H9 (cell line): ENCODE measurements at regions not wholly inside any gene's neighbourhood (a gene's known extent, or its start where the extent isn't known, plus 50 kb on each side); places are given as distances from the start of the nearest gene placed in this dataset.

Experiments
- DNase-seq: peaks from one replicate; pipeline ENCODE4 v3.0.0-alpha.2; 2017
- H2AFZ ChIP-seq: one replicate; pipeline ENCODE4 v1.6.1; 2013; ENCODE audit warnings: mild to moderate bottlenecking, low read length, control low read depth, moderate library complexity
- H2AK5ac ChIP-seq: 2 replicates; pipeline ENCODE4 v1.6.1; 2013; ENCODE audit warnings: low read length, control low read depth, mixed read lengths; ENCODE audit not compliant: insufficient read length
- H2BK120ac ChIP-seq: one replicate; pipeline ENCODE4 v1.6.1; 2013; ENCODE audit warnings: low read depth, mild to moderate bottlenecking, low read length, control low read depth, inconsistent platforms; ENCODE audit not compliant: poor library complexity, severe bottlenecking
- H2BK12ac ChIP-seq: 2 replicates; pipeline ENCODE4 v1.6.1; 2013; ENCODE audit warnings: low read length, control low read depth, mixed read lengths, low read depth; ENCODE audit not compliant: insufficient read length
- H2BK15ac ChIP-seq: 2 replicates; pipeline ENCODE4 v1.6.1; 2013; ENCODE audit warnings: low read depth, low read length, control low read depth
- H2BK20ac ChIP-seq: one replicate; pipeline ENCODE4 v1.6.1; 2013; ENCODE audit warnings: low read depth, mild to moderate bottlenecking, low read length, control low read depth, inconsistent platforms; ENCODE audit not compliant: poor library complexity, severe bottlenecking
- H2BK5ac ChIP-seq: 2 replicates; pipeline ENCODE4 v1.6.1; 2013; ENCODE audit warnings: low read length, control low read depth, mixed read lengths; ENCODE audit not compliant: insufficient read length
- H3K14ac ChIP-seq: 2 replicates; pipeline ENCODE4 v1.6.1; 2013; ENCODE audit warnings: low read length, control low read depth; ENCODE audit not compliant: insufficient read depth
- H3K18ac ChIP-seq: 2 replicates; pipeline ENCODE4 v1.6.1; 2013; ENCODE audit warnings: low read depth, mild to moderate bottlenecking, mixed read lengths, low read length, control low read depth; ENCODE audit not compliant: insufficient read length
- H3K23ac ChIP-seq: 2 replicates; pipeline ENCODE4 v1.6.1; 2013; ENCODE audit warnings: low read length, control low read depth, mixed read lengths, low read depth; ENCODE audit not compliant: insufficient read length
- H3K23me2 ChIP-seq: 2 replicates; pipeline ENCODE4 v1.6.1; 2013; ENCODE audit warnings: low read depth, mild to moderate bottlenecking, mixed read lengths, low read length, control low read depth; ENCODE audit not compliant: insufficient read length, poor library complexity, severe bottlenecking
- H3K27ac ChIP-seq: 2 replicates; pipeline ENCODE4 v1.5.1; 2013; ENCODE audit warnings: low read length, control low read depth, mixed read lengths, low read depth; ENCODE audit not compliant: insufficient read length
- H3K27me3 ChIP-seq: 2 replicates; pipeline ENCODE4 v1.6.1; 2013; ENCODE audit warnings: low read length, control low read depth, inconsistent platforms; ENCODE audit not compliant: insufficient read depth
- H3K4ac ChIP-seq: 2 replicates; pipeline ENCODE4 v1.6.1; 2013; ENCODE audit warnings: low read depth, mild to moderate bottlenecking, control low read depth, inconsistent platforms, low read length, moderate library complexity
- H3K4me1 ChIP-seq: 2 replicates; pipeline ENCODE4 v1.6.1; 2013; ENCODE audit warnings: low read length, control low read depth, inconsistent platforms; ENCODE audit not compliant: insufficient read depth
- H3K4me2 ChIP-seq: 2 replicates; pipeline ENCODE4 v1.6.1; 2013; ENCODE audit warnings: low read length, control low read depth, mixed read lengths; ENCODE audit not compliant: insufficient read length, insufficient read depth
- H3K56ac ChIP-seq: 2 replicates; pipeline ENCODE4 v1.6.1; 2013; ENCODE audit warnings: low read depth, mild to moderate bottlenecking, mixed read lengths, low read length, control low read depth; ENCODE audit not compliant: insufficient read length
- H3K79me1 ChIP-seq: 2 replicates; pipeline ENCODE4 v1.6.1; 2013; ENCODE audit warnings: low read depth, mild to moderate bottlenecking, moderate library complexity, low read length, control low read depth, inconsistent platforms; ENCODE audit not compliant: insufficient read depth, poor library complexity, severe bottlenecking
- H3K79me2 ChIP-seq: 2 replicates; pipeline ENCODE4 v1.6.1; 2013; ENCODE audit warnings: low read length, control low read depth, inconsistent platforms; ENCODE audit not compliant: insufficient read depth
- H3K9ac ChIP-seq: 2 replicates; pipeline ENCODE4 v1.6.1; 2013; ENCODE audit warnings: low read length, control low read depth, mixed read lengths; ENCODE audit not compliant: insufficient read length; ENCODE audit errors: extremely low read depth
- H3K9me3 ChIP-seq: one replicate; pipeline ENCODE4 v1.6.1; 2013; ENCODE audit warnings: low read depth, low read length, inconsistent platforms; ENCODE audit not compliant: control insufficient read depth
- H3T11ph ChIP-seq: one replicate; pipeline ENCODE4 v1.6.1; 2013; ENCODE audit warnings: mild to moderate bottlenecking, low read length, control low read depth, inconsistent platforms
- H4K20me1 ChIP-seq: one replicate; pipeline ENCODE4 v1.6.1; 2013; ENCODE audit not compliant: control insufficient read depth, insufficient read length, insufficient read depth
- H4K5ac ChIP-seq: 2 replicates; pipeline ENCODE4 v1.6.1; 2013; ENCODE audit warnings: low read depth, mild to moderate bottlenecking, mixed read lengths, low read length, control low read depth; ENCODE audit not compliant: insufficient read length
- H4K8ac ChIP-seq: replicated peaks from 2 replicates; pipeline ENCODE4 v1.6.1; 2013; ENCODE audit warnings: low read length, control low read depth, mixed read lengths, low read depth; ENCODE audit not compliant: insufficient read length
- H4K91ac ChIP-seq: 2 replicates; pipeline ENCODE4 v1.6.1; 2013; ENCODE audit warnings: low read depth, mild to moderate bottlenecking, moderate library complexity, mixed read lengths, low read length, control low read depth; ENCODE audit not compliant: insufficient read length
- H3K27ac Mint-ChIP-seq, 3 experiments: 2 replicates in 2 of 3; 3 replicates in 1 of 3; pipeline ENCODE4 v1.8.0; 2020 to 2021; ENCODE audit warnings: mixed read lengths in 3 of 3, mild to moderate bottlenecking in 1 of 3, moderate library complexity in 1 of 3
- H3K27me3 Mint-ChIP-seq: 2 replicates; pipeline ENCODE4 v1.8.0; 2021; ENCODE audit warnings: low read depth, mild to moderate bottlenecking, moderate library complexity, mixed read lengths
- H3K36me3 Mint-ChIP-seq, 3 experiments: 2 replicates in 2 of 3; 3 replicates in 1 of 3; pipeline ENCODE4 v1.8.0; 2020 to 2021; ENCODE audit warnings: low read depth in 3 of 3, mixed read lengths in 3 of 3; ENCODE audit not compliant: insufficient read depth in 1 of 3
- H3K4me1 Mint-ChIP-seq, 2 experiments: 2 replicates each; pipeline ENCODE4 v1.8.0; 2020; ENCODE audit warnings: mixed read lengths in 2 of 2
- H3K4me3 Mint-ChIP-seq, 2 experiments: 2 replicates in 1 of 2; 3 replicates in 1 of 2; pipeline ENCODE4 v1.8.0; 2020 to 2021; ENCODE audit warnings: mild to moderate bottlenecking in 2 of 2, mixed read lengths in 2 of 2, moderate library complexity in 1 of 2
- H3K9me3 Mint-ChIP-seq, 2 experiments: 2 replicates in 1 of 2; 3 replicates in 1 of 2; pipeline ENCODE4 v1.8.0; 2020; ENCODE audit warnings: mild to moderate bottlenecking in 2 of 2, mixed read lengths in 2 of 2, moderate library complexity in 1 of 2
- WGBS: extraction: QIAGEN DNeasy Blood & Tissue Kit; methylation state at CpG from one replicate; pipeline ENCODE4 v1.1.7; 2013; ENCODE audit warnings: missing lambda C conversion rate, low lambda C conversion rate, mixed read lengths; ENCODE audit not compliant: insufficient read length; ENCODE audit errors: extremely low coverage; 5-methylcytosine and 5-hydroxymethylcytosine counted together
- TF ChIP-seq, protein P1 (sequence below): fragments of 200-600 bp; sonication (generic); conservative IDR thresholded peaks from 3 replicates; pipeline ENCODE4 v1.8.0; 2021; ENCODE audit warnings: antibody characterized with exemption, mild to moderate bottlenecking

DNA sequence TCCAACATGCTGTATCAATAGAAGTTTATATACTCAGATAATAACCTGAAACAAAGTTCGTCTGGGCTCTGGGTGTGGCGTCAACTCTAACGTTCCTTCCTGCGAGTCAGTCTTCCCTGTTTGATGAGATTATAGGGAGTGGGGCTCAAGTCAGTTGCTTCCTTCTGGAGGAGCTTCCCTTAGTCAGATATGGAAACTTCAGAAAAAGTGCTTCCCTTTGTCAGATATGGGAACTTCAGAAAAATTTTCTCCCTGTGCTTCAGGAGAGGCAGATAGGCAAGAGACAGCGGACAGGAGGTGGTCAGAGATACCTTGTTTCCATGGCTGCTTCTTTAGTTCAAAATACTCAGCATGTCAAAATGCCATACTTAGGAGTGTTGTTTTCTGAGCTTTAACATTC, 51.1 kb upstream of the PRDX6 start:
- Histone ChIP-seq H2AK5ac (no peak overlapping the region), H2AFZ (no peak overlapping the region), H3K27me3 (no peaks in the 10 kb centered on the region), H3K9ac (no peak overlapping the region), H3K14ac (no peak overlapping the region), H2BK20ac (no peak overlapping the region), H3K4me1 (no peaks in the 10 kb centered on the region; the same call in 1 of the 2 replicates), H3K27ac (no peak overlapping the region), H3K18ac (no peak overlapping the region), H4K91ac (no peak overlapping the region), H4K20me1 (no peaks in the 10 kb centered on the region), H3K79me2 (no peaks in the 10 kb centered on the region), H3K9me3 (no peaks in the 10 kb centered on the region), H3T11ph (no peak overlapping the region), H2BK12ac (no peak overlapping the region), H3K23me2 (no peaks in the 10 kb centered on the region), H2BK15ac (no peak overlapping the region), H2BK120ac (no peak overlapping the region), H2BK5ac (no peak overlapping the region), H3K4me2 (no peak overlapping the region), H3K79me1 (no peaks in the 10 kb centered on the region), H4K8ac (no peak overlapping the region), H4K5ac (no peak overlapping the region), H3K23ac (no peak overlapping the region), H3K56ac (no peak overlapping the region), H3K4ac (no peak overlapping the region)
- DNase-seq: no peak
- TF ChIP-seq, protein P1, sequence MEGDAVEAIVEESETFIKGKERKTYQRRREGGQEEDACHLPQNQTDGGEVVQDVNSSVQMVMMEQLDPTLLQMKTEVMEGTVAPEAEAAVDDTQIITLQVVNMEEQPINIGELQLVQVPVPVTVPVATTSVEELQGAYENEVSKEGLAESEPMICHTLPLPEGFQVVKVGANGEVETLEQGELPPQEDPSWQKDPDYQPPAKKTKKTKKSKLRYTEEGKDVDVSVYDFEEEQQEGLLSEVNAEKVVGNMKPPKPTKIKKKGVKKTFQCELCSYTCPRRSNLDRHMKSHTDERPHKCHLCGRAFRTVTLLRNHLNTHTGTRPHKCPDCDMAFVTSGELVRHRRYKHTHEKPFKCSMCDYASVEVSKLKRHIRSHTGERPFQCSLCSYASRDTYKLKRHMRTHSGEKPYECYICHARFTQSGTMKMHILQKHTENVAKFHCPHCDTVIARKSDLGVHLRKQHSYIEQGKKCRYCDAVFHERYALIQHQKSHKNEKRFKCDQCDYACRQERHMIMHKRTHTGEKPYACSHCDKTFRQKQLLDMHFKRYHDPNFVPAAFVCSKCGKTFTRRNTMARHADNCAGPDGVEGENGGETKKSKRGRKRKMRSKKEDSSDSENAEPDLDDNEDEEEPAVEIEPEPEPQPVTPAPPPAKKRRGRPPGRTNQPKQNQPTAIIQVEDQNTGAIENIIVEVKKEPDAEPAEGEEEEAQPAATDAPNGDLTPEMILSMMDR: no peak
- WGBS: no CpG with 5 or more reads among the region's 5 CpGs
- Mint-ChIP-seq H3K4me1 (peaks cover 42 to 55% of the 10 kb centered on the region in 2 experiments), H3K9me3 (no peaks in the 10 kb centered on the region), H3K4me3 (no peak overlapping the region), H3K27me3 (no peaks in the 10 kb centered on the region; the same call in 1 of the 2 replicates), H3K27ac (no peak overlapping the region; a peak in 1 of 7 replicates), H3K36me3 (peaks cover 0 to 10% (median 3%) of the 10 kb centered on the region in 3 experiments; a peak in 2 of 7 replicates)
